ENCODE measurements at regions not wholly inside any gene's neighbourhood (a gene's known extent, or its start where the extent isn't known, plus 50 kb on each side); places are given as distances from the start of the nearest gene placed in this dataset.

GRCh38 chr1:56363007-56363770 is 216.2 kb downstream of the PLPP3 start:
- Mint-ChIP-seq H3K36me3 (ENCODE audit: low read depth) (no peaks in the 10 kb centered on the region), H3K4me1 (ENCODE audit: low read depth) (no peaks in the 10 kb centered on the region), H3K27ac (no peak overlapping the region), H3K9me3 (no peaks in the 10 kb centered on the region), H3K4me3 (no peak overlapping the region), H3K27me3 (ENCODE audit: low read depth) (no peaks in the 10 kb centered on the region)

- Mint-ChIP-seq H3K9me3 (no peaks in the 10 kb centered on the region), H3K27ac (no peak overlapping the region), H3K4me1 (ENCODE audit: low read depth) (no peaks in the 10 kb centered on the region), H3K27me3 (ENCODE audit: low read depth) (no peaks in the 10 kb centered on the region), H3K4me3 (no peak overlapping the region), H3K36me3 (ENCODE audit: low read depth) (no peaks in the 10 kb centered on the region)
Measured at GRCh38 chr1:56360021-56360420, 219.3 kb downstream of the PLPP3 start.

GRCh38 chr1:56359056-56359455 is 220.3 kb downstream of the PLPP3 start:
- Mint-ChIP-seq H3K9me3 (no peaks in the 10 kb centered on the region), H3K27ac (no peak overlapping the region), H3K4me1 (ENCODE audit: low read depth) (no peaks in the 10 kb centered on the region), H3K36me3 (ENCODE audit: low read depth) (no peaks in the 10 kb centered on the region), H3K4me3 (no peak overlapping the region), H3K27me3 (ENCODE audit: low read depth) (no peaks in the 10 kb centered on the region)

GRCh38 chr1:56357927-56358690 is 221.3 kb downstream of the PLPP3 start:
- Mint-ChIP-seq H3K4me1 (ENCODE audit: low read depth) (no peaks in the 10 kb centered on the region), H3K9me3 (no peaks in the 10 kb centered on the region), H3K27me3 (ENCODE audit: low read depth) (no peaks in the 10 kb centered on the region), H3K36me3 (ENCODE audit: low read depth) (no peaks in the 10 kb centered on the region), H3K4me3 (no peak overlapping the region), H3K27ac (no peak overlapping the region)

- no peaks in the 10 kb centered on the region for H3K27me3 Mint-ChIP-seq (ENCODE audit: low read depth)
- no peaks in the 10 kb centered on the region for H3K9me3 Mint-ChIP-seq
- H3K27ac Mint-ChIP-seq = no peak overlapping the region
- H3K36me3 Mint-ChIP-seq (ENCODE audit: low read depth) = no peaks in the 10 kb centered on the region
- H3K4me1 Mint-ChIP-seq (ENCODE audit: low read depth) = no peaks in the 10 kb centered on the region
- no peak overlapping the region for H3K4me3 Mint-ChIP-seq
Measured at GRCh38 chr1:56356376-56356990, 222.9 kb downstream of the PLPP3 start.

GRCh38 chr1:56355918-56356317 is 223.4 kb downstream of the PLPP3 start:
- Mint-ChIP-seq H3K4me3 (no peak overlapping the region), H3K36me3 (ENCODE audit: low read depth) (no peaks in the 10 kb centered on the region), H3K9me3 (no peaks in the 10 kb centered on the region), H3K4me1 (ENCODE audit: low read depth) (no peaks in the 10 kb centered on the region), H3K27me3 (ENCODE audit: low read depth) (no peaks in the 10 kb centered on the region), H3K27ac (no peak overlapping the region)

- no peak overlapping the region for H3K27ac Mint-ChIP-seq
- H3K36me3 Mint-ChIP-seq (ENCODE audit: low read depth) = no peaks in the 10 kb centered on the region
- H3K4me1 Mint-ChIP-seq (ENCODE audit: low read depth) = no peaks in the 10 kb centered on the region
- no peak overlapping the region for H3K4me3 Mint-ChIP-seq
- no peaks in the 10 kb centered on the region for H3K9me3 Mint-ChIP-seq
- H3K27me3 Mint-ChIP-seq (ENCODE audit: low read depth) = no peaks in the 10 kb centered on the region
Measured at GRCh38 chr1:56355422-56355821, 223.9 kb downstream of the PLPP3 start.

- Mint-ChIP-seq H3K4me3 (no peak overlapping the region), H3K27me3 (ENCODE audit: low read depth) (no peaks in the 10 kb centered on the region), H3K36me3 (ENCODE audit: low read depth) (no peaks in the 10 kb centered on the region), H3K9me3 (no peaks in the 10 kb centered on the region), H3K27ac (no peak overlapping the region), H3K4me1 (ENCODE audit: low read depth) (no peaks in the 10 kb centered on the region)
Measured at GRCh38 chr1:56345831-56346230, 233.5 kb downstream of the PLPP3 start.

GRCh38 chr1:56340977-56341376 is 238.4 kb downstream of the PLPP3 start:
- H3K27ac Mint-ChIP-seq = no peak overlapping the region
- H3K4me3 Mint-ChIP-seq = no peak overlapping the region
- H3K4me1 Mint-ChIP-seq (ENCODE audit: low read depth) = no peaks in the 10 kb centered on the region

GRCh38 chr1:56339786-56340465 is 239.4 kb downstream of the PLPP3 start:
- Mint-ChIP-seq H3K9me3 (no peaks in the 10 kb centered on the region), H3K27me3 (ENCODE audit: low read depth) (no peaks in the 10 kb centered on the region), H3K27ac (no peak overlapping the region), H3K4me1 (ENCODE audit: low read depth) (no peaks in the 10 kb centered on the region), H3K36me3 (ENCODE audit: low read depth) (no peaks in the 10 kb centered on the region), H3K4me3 (no peak overlapping the region)

More at GRCh38 chr1:56340977-56341376, 238.4 kb downstream of the PLPP3 start:
- no peaks in the 10 kb centered on the region for H3K9me3 Mint-ChIP-seq
- H3K36me3 Mint-ChIP-seq (ENCODE audit: low read depth) = no peaks in the 10 kb centered on the region
- H3K27me3 Mint-ChIP-seq (ENCODE audit: low read depth) = no peaks in the 10 kb centered on the region

- H3K9me3 Mint-ChIP-seq = no peaks in the 10 kb centered on the region
- no peak overlapping the region for H3K27ac Mint-ChIP-seq
- H3K4me3 Mint-ChIP-seq = no peak overlapping the region
- no peaks in the 10 kb centered on the region for H3K36me3 Mint-ChIP-seq (ENCODE audit: low read depth)
- no peaks in the 10 kb centered on the region for H3K4me1 Mint-ChIP-seq (ENCODE audit: low read depth)
- no peaks in the 10 kb centered on the region for H3K27me3 Mint-ChIP-seq (ENCODE audit: low read depth)
Measured at GRCh38 chr1:56339093-56339492, 240.3 kb downstream of the PLPP3 start.

GRCh38 chr1:56336982-56337381 is 242.4 kb downstream of the PLPP3 start:
- Mint-ChIP-seq H3K4me1 (ENCODE audit: low read depth) (no peaks in the 10 kb centered on the region), H3K27ac (no peak overlapping the region), H3K27me3 (ENCODE audit: low read depth) (no peaks in the 10 kb centered on the region), H3K4me3 (no peak overlapping the region), H3K36me3 (ENCODE audit: low read depth) (no peaks in the 10 kb centered on the region), H3K9me3 (no peaks in the 10 kb centered on the region)

- Mint-ChIP-seq H3K4me3 (no peak overlapping the region), H3K4me1 (ENCODE audit: low read depth) (peaks cover 2% of the 10 kb centered on the region), H3K27me3 (ENCODE audit: low read depth) (no peaks in the 10 kb centered on the region), H3K9me3 (no peaks in the 10 kb centered on the region), H3K27ac (no peak overlapping the region), H3K36me3 (ENCODE audit: low read depth) (no peaks in the 10 kb centered on the region)
Measured at GRCh38 chr1:56335394-56335793, 244.0 kb downstream of the PLPP3 start.

GRCh38 chr1:56334047-56334446 is 245.3 kb downstream of the PLPP3 start:
- no peak overlapping the region for H3K27ac Mint-ChIP-seq
- no peaks in the 10 kb centered on the region for H3K9me3 Mint-ChIP-seq
- H3K4me3 Mint-ChIP-seq = no peak overlapping the region
- H3K4me1 Mint-ChIP-seq (ENCODE audit: low read depth) = peaks cover 4% of the 10 kb centered on the region
- no peaks in the 10 kb centered on the region for H3K27me3 Mint-ChIP-seq (ENCODE audit: low read depth)
- H3K36me3 Mint-ChIP-seq (ENCODE audit: low read depth) = no peaks in the 10 kb centered on the region

Data from T-helper 1 cell treated with Interleukin-12 subunit alpha and Interleukin-12 subunit beta and Interleukin-4 antibody, amounts not matched to agents 30 μg/mL and 1 μg/mL, for 36 hours (primary cell).